ENCODE measurements at regions not wholly inside any gene's neighbourhood (a gene's known extent, or its start where the extent isn't known, plus 50 kb on each side); places are given as distances from the start of the nearest gene placed in this dataset.
"Not testable (repeated sequence)": the region's sequence is repeated elsewhere in the genome, so short reads cannot be mapped to it uniquely, and the experiment has no call there.

DNA sequence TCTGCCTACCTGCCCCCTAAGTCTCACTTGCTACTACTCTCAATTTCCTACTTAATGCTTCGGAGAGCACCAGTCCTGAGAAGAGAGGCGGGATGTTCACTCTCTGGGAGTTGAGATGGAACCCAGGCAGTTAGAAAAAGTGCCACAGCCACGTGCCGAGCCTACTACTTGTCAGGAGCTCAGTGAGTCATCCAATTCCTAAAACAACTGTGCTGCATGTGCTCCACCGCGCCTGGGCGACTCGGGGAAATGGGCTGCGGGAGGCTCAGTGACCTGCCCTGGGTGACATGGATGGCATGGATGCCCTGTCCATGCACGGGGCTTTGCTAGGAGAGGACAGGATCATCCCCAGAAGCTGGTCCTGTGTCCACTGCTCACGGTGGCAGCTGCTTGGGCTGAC lies 2884.2 kb downstream of the RPIA start:
- DNase-seq: not testable (repeated sequence)

DNA sequence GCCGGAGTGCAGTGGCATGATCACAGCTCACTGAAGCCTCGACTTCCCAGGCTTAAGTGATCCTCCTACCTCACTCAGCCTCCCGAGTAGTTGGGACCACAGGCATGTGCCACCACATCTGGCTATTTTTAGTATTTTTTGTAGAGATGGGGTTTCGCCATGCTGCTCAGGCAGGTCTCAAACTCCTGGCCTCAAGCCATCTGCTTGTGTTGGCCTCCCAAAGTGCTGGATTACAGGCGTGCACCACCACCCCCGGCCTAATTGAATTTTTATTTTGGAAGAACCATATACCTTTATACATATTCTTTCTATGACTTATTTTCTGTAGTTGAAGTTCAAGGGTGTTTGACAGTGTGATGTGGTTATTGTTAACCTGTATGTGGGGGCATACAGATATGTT lies 2885.9 kb downstream of the RPIA start:
- not testable (repeated sequence) for DNase-seq

DNA sequence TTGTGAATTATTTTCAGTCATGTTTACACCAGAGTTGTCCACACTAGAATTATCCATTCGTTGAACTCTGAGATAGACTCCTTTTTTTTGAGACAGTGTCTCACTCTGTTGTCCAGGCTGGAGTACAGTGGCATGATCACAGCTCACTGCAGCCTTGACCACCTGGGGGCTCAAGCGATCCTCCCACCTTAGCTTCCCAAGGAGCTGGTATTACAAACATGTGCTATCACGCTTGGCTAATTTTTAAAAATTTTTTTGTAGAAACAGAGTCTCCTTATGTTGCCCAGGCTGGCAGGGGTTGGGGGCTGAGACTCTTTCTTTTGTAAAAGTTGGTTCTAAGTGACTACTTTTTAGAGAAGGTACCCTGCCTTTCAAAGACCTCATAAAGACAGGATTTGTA lies 2887.2 kb downstream of the RPIA start:
- not testable (repeated sequence) for DNase-seq

DNA sequence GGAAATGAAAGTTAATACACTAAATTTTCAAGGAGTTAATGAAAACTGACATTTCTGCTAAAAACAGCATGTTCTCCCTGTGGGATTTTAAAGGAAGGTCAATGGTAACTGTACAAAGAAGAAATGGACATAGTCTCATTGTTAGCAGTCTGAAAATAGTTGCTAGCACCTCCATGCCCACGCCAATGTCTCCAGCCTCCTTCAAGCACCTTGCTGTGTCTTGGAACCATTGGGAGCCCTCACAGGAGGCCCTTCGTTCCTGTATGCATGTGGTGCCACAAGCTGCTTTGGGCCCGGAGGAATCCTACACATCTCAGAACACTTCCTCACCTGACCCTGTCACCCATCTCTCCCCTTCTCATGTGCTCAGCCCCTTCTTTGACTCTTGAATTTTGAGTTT lies 2888.1 kb downstream of the RPIA start:
- DNase-seq: not testable (repeated sequence)

DNA sequence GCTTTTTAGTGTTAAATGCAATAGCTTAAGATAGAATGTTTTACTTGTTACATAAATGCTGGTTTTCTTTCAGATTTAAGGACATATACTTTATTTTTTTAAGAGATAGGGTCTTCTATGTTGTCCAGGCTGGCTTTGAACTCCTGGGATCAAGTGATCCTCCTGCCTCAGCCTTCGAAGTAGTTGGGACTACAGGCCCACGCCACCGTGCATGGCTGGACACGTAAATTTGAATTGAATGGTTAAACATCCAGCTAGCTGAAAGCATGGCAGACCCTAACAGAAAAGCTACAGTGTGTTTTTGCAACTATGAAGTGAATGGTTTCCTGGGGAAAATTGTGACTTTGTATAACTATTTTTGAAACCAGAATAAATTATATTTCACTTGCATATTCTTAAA lies 2888.6 kb downstream of the RPIA start:
- not testable (repeated sequence) for DNase-seq

DNA sequence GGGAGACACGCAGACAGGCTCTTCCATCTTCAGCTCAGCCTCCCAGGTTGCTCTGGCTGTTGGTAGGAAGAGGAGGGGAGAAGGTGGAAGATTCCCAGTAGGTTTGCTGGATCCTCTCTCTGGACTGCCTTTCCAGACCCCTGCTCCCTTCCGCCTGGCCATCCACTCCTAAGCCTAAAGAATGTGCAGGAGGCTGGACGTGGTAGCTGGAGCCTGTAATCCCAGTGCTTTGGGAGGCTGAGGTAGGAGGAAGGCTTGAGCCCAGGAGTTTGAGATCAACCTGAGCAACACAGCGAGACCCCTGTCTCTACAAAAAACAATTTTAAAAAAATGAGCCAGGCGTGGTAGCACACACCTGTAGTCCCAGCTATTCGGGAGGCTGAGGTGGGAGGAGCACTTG lies 2895.6 kb downstream of the RPIA start:
- DNase-seq: not testable (repeated sequence)

DNA sequence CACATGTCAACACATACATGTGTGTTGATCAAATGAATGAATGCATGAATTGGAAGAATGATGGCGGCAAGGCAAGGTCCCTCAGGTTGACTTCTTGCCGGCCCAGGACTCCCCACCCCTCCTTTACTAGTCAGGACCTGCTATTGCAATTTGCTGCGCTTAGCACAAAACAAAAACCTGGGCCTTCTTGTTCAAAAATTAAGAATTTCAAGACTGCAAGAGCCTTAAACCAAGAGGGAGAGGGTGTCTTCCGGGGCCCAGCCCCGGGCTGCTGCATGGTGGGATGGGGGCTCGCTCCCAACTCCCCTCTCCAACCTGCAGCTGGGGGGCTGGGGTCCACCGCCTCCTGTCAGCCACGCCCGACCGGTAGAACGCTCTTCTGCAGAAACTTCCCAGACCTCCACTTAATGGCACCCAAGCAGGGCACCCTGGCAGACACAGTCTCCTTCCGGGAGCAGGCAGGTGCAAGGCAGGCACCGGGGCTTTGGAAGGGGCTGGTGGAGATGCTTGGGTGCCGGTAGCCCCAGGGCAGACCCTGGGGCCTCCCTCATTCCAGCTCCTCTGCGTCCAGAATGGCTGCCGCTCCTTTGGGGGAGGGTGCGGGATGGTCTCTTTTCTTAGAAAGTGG lies 2896.5 kb downstream of the RPIA start:
- not testable (repeated sequence) for DNase-seq

DNA sequence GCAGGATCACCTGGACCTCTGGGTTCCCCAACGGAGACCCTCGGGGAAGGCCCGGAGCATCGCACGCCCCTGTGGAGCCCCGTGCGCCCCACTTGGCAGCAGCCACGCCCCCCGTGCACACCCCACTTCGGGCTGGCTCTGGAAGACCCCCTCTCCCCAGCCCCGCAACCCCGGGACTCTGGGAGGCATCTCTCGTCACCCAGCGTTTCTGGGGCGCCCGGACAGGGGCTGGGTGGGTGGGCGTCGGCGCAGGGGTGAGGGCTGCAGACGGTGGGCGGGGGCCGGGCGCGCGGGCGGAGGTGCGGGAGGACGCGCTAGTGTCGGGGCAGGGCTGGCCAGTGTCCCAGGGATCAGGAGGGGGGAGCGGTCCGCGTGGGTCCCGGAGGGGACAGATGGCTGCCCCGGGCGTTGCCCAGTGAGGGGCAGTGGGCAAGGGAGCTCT lies 2897.3 kb downstream of the RPIA start:
- not testable (repeated sequence) for DNase-seq

DNA sequence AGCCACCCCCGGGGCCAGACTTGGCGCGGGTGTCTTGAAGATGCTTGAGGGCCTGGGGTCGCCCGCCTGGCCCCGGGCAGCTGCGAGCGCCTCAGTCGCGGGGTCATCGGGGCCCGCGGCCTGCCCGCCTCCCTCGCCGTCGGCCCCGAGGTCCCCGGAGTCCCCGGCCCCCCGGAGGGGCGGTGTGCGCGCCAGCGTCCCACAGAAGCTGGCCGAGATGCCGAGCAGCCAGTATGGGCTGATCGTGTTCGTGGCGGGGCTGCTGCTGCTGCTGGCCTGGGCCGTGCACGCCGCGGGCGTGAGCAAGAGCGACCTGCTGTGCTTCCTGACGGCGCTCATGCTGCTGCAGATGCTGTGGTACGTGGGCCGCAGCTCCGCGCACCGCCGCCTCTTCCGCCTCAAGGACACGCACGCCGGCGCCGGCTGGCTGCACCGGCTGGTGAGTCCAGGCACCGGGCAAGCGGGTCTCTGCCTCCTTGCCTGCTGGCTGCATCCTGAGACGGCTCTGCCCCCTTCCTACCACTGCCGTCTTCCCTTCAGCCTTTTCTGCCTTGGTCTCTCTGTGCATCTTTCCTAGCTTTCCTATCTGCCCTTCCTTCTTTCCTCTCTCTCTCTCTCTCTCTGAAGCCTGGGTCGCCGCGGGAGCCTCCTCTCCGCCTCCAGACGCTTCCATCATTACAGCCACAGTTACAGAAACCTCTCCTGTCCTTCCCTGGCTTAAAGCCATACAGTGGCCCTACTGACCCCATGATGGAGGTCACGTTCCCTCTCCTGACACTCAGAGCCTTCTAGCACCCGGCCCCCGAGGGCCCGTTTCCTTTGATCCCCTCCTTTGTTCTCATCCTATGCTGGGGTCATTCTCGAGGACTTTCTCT lies 2898.2 kb downstream of the RPIA start:
- DNase-seq: not testable (repeated sequence)

DNA sequence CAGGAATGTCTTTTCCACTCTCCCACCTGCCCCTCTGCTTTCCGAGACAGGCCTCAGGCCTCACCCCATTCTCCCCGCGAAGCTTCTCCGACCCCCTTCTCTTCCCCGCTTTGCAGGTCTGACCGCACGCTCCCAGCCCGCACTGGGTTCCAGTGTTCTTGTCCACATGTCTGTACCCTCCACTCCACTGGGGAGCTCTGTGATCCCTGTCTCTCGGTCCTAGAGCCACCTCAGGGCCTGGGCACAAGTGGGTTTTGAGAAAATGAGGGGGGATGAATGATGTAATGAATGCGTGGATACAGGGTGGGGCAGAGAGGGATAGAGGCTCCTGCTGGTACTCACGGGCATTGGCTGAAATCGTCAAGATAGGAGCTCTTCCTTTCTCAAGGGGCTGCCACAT lies 2898.9 kb downstream of the RPIA start:
- not testable (repeated sequence) for DNase-seq

DNA sequence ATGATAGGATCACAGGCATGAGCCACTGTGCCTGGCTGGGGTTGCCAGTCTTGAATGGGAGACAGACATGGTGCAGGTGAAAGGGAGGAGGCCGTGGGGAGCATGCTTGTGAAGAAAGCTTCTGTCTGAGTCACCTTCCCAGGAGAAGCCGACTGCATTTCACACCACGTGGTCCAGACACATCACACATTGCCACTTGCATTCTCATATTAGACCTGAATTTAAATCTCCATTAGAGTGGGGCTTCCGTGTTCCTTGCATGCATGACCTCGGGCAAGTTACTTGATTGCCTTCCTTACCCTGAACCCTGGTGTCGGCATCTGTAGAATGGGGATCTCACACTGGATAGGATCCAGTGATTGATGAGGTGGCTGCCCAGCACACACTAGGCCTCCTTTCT lies 2899.6 kb downstream of the RPIA start:
- not testable (repeated sequence) for DNase-seq

DNA sequence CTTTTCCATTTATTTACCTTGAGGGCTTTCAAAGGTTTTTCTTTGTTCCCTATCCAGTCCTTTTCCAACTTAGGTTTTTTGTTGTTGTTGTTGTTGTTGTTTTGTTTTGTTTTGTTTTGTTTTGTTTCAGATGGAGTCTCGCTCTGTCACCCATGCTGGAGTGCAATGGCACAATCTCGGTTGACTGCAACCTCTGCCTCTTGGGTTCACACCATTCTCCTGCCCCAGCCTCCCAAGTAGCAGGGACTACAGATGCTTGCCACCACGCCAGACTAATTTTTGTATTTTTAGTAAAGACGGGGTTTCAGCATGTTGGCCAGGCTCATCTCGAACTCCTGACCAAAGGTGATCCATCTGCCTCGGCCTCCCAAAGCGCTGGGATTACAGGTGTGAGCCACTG lies 2906.0 kb downstream of the RPIA start:
- DNase-seq: not testable (repeated sequence)

DNA sequence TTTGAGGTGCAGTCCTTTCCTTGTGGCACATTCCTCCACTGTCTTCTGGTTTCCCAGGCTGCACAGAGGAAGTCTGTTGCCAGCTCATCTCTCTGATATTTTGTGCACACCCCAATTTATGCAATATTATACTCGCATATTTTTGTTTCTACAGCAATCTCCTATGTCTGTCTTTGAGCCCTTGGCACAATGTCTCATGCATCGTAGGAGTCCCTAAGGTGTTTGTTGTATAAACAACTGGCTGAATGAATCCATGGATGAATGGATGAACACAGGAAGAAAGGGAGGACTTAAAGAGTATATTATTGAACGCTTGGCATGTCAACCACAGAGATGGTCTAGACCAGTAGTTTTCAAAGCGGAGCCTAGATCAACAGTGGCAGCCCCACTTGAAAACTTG lies 2907.0 kb downstream of the RPIA start:
- not testable (repeated sequence) for DNase-seq

DNA sequence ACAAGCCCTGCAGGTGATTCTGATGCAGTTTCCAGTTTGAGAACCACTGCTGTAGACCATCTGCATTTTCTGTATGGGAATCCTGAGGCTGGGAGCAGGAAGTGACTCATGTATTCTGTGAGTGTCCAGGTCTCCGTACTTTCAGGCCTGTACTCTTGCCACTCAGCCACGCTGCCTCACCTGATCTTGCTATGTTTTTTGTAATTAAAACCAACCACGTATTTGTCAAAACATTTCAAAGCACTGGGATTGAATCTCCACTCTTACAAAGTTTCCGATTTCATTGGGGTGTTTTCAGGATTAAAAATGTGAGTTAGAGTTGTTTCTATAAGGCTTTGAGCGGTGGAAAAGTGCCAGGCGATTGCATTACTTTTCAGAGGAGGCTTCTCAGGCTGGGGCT lies 2907.5 kb downstream of the RPIA start:
- DNase-seq: not testable (repeated sequence)

DNA sequence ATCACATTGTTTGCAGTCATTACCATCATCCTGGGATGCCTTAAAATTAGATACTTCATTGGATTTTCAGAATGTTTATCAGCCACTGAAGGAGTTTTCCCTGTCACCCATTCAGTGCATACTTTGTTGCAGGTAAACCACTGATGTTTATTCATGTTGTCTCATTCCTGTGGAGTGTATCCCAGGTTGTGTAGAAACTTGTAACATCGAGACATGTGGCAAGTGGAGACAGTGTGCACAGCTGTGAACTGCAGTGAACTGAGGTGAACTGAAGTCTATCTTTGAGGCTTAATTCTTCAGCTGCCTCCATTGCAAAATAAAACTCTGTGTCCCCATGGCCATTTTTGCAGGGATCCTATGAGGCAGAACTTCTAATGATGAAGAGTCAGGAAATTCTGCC lies 2911.4 kb downstream of the RPIA start:
- DNase-seq: not testable (repeated sequence)

DNA sequence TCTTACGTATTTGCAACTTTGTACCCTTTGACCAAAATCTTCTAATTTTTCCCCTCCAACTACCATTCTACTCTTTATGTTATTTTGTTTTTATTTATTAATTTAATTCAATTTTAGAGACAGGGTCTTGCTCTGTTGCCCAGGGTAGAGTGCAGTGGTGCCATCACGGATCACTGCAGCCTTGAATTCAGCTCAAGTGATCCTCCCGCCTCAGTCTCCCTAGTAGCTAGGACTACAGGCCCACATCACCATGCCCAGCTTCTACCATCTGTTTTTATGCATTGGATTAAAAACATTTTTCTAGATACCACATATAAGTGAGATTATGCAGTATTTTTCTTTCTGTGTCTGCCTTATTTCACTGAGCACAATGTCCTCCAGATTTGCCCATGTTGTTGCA lies 2912.5 kb downstream of the RPIA start:
- not testable (repeated sequence) for DNase-seq

DNA sequence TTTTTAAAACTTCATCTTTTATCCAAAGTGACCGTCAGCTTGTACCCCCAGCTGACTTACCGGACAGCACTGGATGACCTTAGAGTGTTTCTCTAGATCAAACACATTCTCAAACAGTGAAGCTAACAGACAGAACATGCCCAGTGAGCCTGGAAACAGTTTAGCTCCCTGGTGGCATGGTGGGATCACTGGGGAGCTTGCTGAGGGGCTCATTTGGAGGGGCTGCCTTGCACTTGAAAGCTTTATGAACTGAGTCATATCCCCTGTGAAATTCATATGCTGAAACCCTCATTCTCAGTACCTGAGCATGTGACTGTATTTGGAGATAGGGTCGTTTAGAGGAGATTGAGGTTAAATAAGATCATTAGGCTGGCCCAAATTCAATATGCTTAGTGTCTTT lies 2913.2 kb downstream of the RPIA start:
- not testable (repeated sequence) for DNase-seq

DNA sequence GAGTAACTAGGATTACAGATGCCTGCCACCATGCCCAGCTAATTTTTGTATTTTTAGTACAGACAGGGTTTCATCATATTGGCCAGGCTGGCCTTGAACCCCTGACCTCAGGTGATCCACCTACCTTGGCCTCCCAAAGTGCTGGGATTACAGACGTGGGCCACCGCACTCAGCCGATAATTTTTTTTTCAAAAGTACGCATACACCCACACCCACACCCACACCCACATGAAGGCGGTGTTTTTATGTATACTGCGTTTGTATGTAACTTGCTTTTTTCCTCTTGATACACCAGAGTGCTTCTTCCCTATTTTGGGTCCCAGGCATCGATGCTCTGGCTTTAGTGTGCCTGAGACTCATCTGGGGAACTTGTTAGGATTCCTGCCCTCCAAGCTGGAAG lies 2932.3 kb downstream of the RPIA start:
- DNase-seq: not testable (repeated sequence)

DNA sequence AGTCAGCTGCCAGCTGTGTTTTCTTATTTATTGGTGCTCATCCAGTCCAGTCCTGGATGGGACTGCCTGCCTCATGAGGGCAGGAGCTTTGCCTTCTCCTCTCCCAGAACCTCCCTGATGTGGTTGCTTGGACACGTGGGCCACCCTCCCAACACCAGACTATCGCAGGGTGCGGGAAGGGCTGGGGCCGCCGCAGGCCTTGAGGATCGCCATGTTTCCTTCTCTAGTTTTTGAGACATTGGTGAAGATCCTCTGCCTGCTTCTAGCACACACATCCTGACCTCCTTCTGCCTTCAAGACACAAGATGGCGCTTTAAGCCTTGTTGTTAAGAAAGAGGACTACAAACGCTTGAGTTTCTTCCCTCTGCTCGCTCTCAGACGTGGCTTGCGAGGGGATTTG lies 2937.0 kb downstream of the RPIA start:
- DNase-seq: not testable (repeated sequence)

DNA sequence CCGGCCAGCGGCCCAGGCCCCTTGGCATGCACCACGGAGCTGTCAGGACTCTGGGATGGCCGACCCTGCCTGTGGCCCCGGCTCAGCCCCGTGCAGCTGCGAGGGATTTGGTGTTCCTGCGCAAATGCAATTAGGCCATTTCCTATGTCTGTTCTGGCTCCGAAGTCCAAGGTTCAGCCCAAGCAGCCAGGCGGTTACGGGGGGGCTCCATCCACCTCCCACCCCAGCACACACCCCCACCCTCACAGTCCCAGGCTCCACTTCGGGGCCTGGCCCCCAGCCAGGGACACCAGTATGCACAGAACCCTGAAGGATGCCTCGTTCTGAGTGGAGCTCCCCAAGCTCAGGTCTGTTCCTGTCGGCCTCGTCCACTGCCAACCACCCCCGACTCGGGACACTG lies 2965.7 kb downstream of the RPIA start:
- DNase-seq: not testable (repeated sequence)

DNA sequence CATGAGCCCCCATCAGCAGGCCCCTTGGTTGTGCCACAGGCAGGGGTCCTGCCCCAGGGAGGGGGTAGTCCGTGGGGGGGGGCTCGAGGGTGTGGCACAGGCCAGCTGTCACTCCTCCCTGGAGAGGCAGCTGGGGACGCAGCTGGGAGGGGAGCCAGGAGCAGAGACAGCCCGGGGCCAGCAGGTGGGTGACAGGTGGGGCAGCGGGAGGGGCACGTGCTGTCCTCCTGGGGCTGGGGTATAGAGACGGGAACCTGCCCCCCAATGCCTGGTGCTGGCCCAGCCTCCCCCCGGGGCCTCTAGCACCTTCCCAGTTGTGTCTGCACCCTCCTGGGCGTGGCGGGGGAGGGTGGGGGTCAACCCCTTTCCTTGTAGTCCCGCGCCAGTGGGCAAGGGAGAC lies 2966.9 kb downstream of the RPIA start:
- DNase-seq: not testable (repeated sequence)

DNA sequence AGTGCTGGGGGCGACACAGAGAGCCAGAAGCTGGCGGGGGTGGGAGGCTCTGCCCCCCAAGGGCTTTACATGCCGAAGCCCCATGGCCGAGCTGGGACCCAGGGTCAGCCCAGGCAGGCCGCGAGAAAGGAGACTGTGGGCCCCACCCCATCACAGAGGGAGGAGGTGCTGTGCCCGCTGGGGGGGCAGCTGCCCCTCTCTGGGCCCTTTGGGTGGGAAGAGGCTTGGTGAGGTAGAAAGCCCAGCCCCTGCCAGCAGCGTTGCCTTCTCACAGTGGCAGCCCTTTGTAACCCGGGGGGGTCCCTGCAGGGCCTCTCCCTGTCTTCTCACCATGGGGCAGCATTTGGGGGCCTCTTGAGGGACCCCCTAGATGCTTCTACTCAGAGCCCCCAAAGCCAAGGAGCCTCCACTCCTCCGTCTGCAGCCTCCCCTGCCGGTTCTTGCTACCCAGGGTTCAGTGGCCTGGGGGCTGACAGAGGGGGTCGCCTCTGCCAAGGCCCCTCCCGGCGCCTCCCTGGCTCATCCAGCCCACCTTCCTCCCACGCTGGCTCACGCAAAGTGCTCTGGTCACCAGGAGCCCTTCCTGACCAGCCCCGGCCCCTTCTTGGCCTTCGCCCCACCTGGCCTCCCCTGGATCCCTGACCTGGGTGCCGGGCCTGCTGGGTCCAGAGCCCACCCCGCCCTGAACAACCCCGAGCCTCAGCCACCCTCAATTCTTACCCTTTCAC lies 2967.9 kb downstream of the RPIA start:
- DNase-seq: not testable (repeated sequence)

DNA sequence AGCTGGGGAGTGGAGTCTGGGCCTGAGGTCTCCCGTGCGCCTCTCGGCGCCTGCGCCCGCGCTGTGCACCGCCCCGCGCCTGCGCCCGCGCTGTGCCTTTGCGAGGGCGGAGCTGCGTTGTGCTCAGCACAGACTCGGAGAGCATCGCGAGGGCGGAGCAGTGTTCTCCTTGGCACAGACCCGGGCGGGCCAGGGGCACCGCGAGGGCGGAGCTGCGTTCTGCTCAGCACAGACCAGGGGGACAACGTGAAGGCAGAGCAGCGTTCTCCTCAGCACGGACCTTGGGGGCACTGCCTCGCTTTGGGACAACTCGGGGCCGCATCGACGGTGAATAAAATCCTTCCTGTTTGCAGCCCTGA lies 2968.4 kb downstream of the RPIA start:
- not testable (repeated sequence) for DNase-seq

DNA sequence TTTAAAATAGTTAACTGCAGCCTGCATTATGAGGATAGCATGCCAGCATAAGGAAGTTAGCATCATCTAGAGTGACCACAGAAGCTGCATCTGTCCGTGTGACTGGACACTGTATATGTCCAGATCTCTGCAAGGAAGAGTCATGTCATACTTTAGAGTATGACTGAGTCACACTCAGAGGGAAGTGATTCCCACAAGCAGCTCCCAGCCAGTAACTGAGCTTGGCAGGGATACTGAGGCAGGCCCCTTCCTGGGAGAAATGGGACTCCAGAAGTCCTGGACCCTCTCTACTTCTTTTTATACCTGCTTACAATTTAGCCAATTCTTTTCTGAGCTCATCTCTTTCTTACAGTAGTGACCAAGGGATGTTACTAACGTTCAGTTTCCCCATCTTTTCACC lies 2975.9 kb downstream of the RPIA start:
- DNase-seq: not testable (repeated sequence)

Measured in CD4-positive, alpha-beta T cell treated with Interleukin-21 for 1 hour (primary cell).